Kidney (tissue), 13 donors: ENCODE measurements at regions not wholly inside any gene's neighbourhood (a gene's known extent, or its start where the extent isn't known, plus 50 kb on each side); places are given as distances from the start of the nearest gene placed in this dataset.

ENCODE experiments used
- DNase-seq, 5 donors: peaks; one replicate each; pipeline ENCODE4 v3.0.0-alpha.2; 2013 to 2020
- FAIRE-seq: peaks from 2 replicates; lab custom pipeline; 2012; peaks lifted over from hg19 to GRCh38; lab: Jason Lieb, UNC
- H3K27ac ChIP-seq, 2 donors: one replicate each; pipeline ENCODE4 v1.7.0; 2013; ENCODE audit warnings: low read depth in 2 of 2, low read length in 2 of 2, inconsistent platforms in 1 of 2
- H3K27me3 ChIP-seq: one replicate; pipeline ENCODE4 v1.7.1; 2013; ENCODE audit warnings: low read length, inconsistent platforms; ENCODE audit not compliant: control insufficient read depth, insufficient read depth
- H3K36me3 ChIP-seq, 3 donors: one replicate each; pipeline versions ENCODE4 v1.7.0 to v1.7.1; 2013; ENCODE audit warnings: low read length in 3 of 3, control low read depth in 1 of 3, inconsistent platforms in 1 of 3; ENCODE audit not compliant: insufficient read depth in 3 of 3, control insufficient read depth in 2 of 3
- H3K4me1 ChIP-seq, 3 donors: one replicate each; pipeline versions ENCODE4 v1.7.0 to v1.7.1; 2013; ENCODE audit warnings: low read length in 3 of 3, inconsistent platforms in 1 of 3, low read depth in 1 of 3; ENCODE audit not compliant: control insufficient read depth in 2 of 3, insufficient read depth in 2 of 3
- H3K4me3 ChIP-seq, 3 donors: one replicate each; pipeline versions ENCODE4 v1.7.0 to v1.8.1; 2013; ENCODE audit warnings: low read length in 3 of 3, control low read depth in 1 of 3, inconsistent platforms in 1 of 3
- H3K9ac ChIP-seq, 3 donors: one replicate each; pipeline versions ENCODE4 v1.7.0 to v1.7.1; 2013; ENCODE audit warnings: low read length in 3 of 3, control low read depth in 1 of 3, inconsistent platforms in 1 of 3
- H3K9me3 ChIP-seq, 3 donors: one replicate each; pipeline versions ENCODE4 v1.7.0 to v1.7.1; 2013; ENCODE audit warnings: low read length in 3 of 3, control low read depth in 1 of 3, inconsistent platforms in 1 of 3; ENCODE audit not compliant: control insufficient read depth in 2 of 3, insufficient read depth in 1 of 3
- intact Hi-C: fragments of 100-400 bp; cut with DNase I; formaldehyde crosslinking; loops from one replicate; pipeline ENCODE4 v1.11.1; 2022
- TF ChIP-seq, protein P1 (sequence below): IDR thresholded peaks from 3 replicates; pipeline ENCODE4 v1.5.1; 2012; ENCODE audit warnings: mild to moderate bottlenecking, moderate library complexity, borderline replicate concordance; ENCODE audit not compliant: insufficient read depth; ENCODE audit errors: extremely low read depth
- donor health status: control.
- donor health status: control.
- donor health status: control.
- donor health status: control.
- donor health status: control.
- donor health status: DM: yes; HTN: yes; CAD: no.
- donor health status: Normal renal cell carcinoma (clear cell type).

DNA sequence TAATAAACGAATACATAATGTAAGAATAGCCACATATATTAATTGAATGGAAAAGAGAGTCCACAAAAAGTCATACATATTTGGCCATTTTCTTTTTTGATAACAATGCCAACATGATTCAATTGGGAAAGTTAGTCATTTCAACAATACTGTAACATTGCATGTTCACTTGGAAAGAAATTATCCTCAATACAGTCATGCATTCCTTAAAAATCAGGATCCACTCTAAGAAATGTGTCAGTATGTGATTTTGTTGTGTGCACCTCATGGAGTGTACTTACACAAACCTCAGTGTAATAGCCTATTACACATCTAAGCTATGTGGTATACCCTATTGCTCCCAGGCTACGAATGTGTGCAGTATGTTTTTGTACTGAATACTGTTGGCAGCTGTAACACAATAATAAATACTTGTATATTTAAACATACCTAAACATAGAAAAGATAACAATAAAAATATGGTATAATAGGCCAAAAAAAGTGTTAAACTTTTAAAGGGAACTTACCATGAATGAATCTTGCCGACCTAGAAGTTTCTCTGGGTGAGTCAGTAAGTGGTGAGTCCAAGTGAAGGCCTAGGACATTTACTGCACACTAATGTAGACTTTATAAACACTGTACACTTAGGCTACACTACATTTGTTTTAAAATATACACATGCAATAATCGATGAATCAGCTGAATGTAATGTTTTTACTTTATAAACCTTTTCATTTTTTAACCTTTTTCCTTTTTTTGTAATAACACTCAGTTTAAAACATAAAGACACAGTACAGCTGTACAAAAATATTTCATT lies 806.8 kb downstream of the PCDH18 start:
- Histone ChIP-seq H3K27ac (no peak overlapping the region), H3K36me3 (no peaks in the 10 kb centered on the region), H3K27me3 (no peaks in the 10 kb centered on the region), H3K4me1 (no peaks in the 10 kb centered on the region), H3K9me3 (no peaks in the 10 kb centered on the region), H3K9ac (no peak overlapping the region), H3K4me3 (no peak overlapping the region)
- intact Hi-C loops, result no loop called here
- FAIRE-seq (no peak), DNase-seq (no peak)
- TF ChIP-seq, protein P1, sequence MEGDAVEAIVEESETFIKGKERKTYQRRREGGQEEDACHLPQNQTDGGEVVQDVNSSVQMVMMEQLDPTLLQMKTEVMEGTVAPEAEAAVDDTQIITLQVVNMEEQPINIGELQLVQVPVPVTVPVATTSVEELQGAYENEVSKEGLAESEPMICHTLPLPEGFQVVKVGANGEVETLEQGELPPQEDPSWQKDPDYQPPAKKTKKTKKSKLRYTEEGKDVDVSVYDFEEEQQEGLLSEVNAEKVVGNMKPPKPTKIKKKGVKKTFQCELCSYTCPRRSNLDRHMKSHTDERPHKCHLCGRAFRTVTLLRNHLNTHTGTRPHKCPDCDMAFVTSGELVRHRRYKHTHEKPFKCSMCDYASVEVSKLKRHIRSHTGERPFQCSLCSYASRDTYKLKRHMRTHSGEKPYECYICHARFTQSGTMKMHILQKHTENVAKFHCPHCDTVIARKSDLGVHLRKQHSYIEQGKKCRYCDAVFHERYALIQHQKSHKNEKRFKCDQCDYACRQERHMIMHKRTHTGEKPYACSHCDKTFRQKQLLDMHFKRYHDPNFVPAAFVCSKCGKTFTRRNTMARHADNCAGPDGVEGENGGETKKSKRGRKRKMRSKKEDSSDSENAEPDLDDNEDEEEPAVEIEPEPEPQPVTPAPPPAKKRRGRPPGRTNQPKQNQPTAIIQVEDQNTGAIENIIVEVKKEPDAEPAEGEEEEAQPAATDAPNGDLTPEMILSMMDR, result no peak

GRCh38 chr4:136713140-136713539 lies 819.2 kb downstream of the PCDH18 start:
- H3K4me3 ChIP-seq, result peak overlapping the region in 1 of 3 donors; percentile 4
- TF ChIP-seq, protein P1, result no peak
- no peak for FAIRE-seq
- no peaks in the 10 kb centered on the region for H3K9me3 ChIP-seq
- H3K36me3 ChIP-seq, result no peaks in the 10 kb centered on the region
- H3K27me3 ChIP-seq, result no peaks in the 10 kb centered on the region
- no peak overlapping the region for H3K9ac ChIP-seq
- no peak overlapping the region for H3K27ac ChIP-seq
- no peak for DNase-seq
- intact Hi-C loops, result no loop called here
- no peaks in the 10 kb centered on the region for H3K4me1 ChIP-seq

DNA sequence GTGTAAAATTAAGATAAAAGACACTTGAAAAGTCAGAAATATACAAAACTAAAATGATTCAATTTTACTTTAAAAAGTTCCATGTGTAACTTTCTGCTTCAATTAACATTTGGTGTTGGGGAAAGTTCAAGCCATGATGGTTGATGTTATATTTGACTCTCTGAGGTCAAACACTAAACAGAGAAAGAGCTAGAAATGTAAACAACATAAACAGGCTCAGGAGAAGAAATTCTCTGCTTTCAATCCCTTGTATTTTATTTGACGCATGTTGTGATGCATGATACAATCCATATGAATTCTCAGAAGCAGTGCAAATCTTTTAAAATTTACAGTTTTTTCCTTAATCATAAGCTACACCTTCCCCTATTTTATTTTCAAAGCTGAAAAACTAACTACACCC lies 822.4 kb downstream of the PCDH18 start:
- no peak overlapping the region for H3K27ac ChIP-seq
- H3K4me1 ChIP-seq, result no peaks in the 10 kb centered on the region
- H3K9ac ChIP-seq, result no peak overlapping the region
- TF ChIP-seq, protein P1, result no peak
- no peaks in the 10 kb centered on the region for H3K27me3 ChIP-seq
- no peaks in the 10 kb centered on the region for H3K9me3 ChIP-seq
- H3K4me3 ChIP-seq, result no peak overlapping the region
- DNase-seq, result peak in 1 of 5 donors; percentile 6
- no peaks in the 10 kb centered on the region for H3K36me3 ChIP-seq
- intact Hi-C loops, result no loop called here
- FAIRE-seq, result no peak
